Adrenal gland (tissue), 5 donors: ENCODE measurements at regions not wholly inside any gene's neighbourhood (a gene's known extent, or its start where the extent isn't known, plus 50 kb on each side); places are given as distances from the start of the nearest gene placed in this dataset.

Source experiments
- CTCF ChIP-seq, 6 experiments: fragments of 450-650 bp in 4 of 6; fragments of 200-600 bp in 2 of 6; sonication (generic) in 1 of 6; IDR thresholded peaks; 1 replicate in 5 of 6; 2 replicates in 1 of 6; pipeline versions ENCODE4 v1.5.1 to v1.8.0; 2016 to 2021; ENCODE audit warnings: antibody characterized with exemption in 6 of 6, mild to moderate bottlenecking in 2 of 6, moderate library complexity in 1 of 6
- POLR2A ChIP-seq, 2 donors: fragments of 450-650 bp; IDR thresholded peaks; one replicate each; pipeline ENCODE4 v1.6.1; 2017; ENCODE audit warnings: antibody characterized with exemption in 2 of 2, mild to moderate bottlenecking in 2 of 2, moderate library complexity in 1 of 2
- donor health status: DM: no; HTN: no; CAD: no.

DNA sequence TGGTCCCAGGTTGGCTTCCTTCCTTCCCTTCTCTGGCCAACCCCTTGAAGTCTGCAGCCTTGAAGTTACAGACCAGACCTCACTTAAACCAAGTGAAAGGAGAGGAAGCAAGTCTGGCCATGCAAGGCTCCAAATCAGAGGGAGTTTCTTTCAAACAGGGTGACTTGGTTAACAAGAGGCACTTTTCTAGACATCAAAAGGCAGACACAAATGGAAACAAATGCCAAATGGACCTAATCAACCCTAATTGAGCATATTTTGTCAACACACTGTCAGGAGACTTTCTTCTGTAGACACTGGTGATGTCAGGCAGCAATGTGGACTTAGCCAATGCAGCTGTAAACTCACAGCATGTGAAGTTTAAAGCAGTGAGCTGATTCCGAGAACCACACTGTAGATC lies 282.7 kb upstream of the FZD8 start:
- TF ChIP-seq CTCF (IDR thresholded peaks at IDR 0.05) (no peak), POLR2A (IDR thresholded peaks at IDR 0.05) (no peak)
